ENCODE measurements at regions not wholly inside any gene's neighbourhood (a gene's known extent, or its start where the extent isn't known, plus 50 kb on each side); places are given as distances from the start of the nearest gene placed in this dataset.
"Not testable (repeated sequence)": the region's sequence is repeated elsewhere in the genome, so short reads cannot be mapped to it uniquely, and the experiment has no call there.

DNA sequence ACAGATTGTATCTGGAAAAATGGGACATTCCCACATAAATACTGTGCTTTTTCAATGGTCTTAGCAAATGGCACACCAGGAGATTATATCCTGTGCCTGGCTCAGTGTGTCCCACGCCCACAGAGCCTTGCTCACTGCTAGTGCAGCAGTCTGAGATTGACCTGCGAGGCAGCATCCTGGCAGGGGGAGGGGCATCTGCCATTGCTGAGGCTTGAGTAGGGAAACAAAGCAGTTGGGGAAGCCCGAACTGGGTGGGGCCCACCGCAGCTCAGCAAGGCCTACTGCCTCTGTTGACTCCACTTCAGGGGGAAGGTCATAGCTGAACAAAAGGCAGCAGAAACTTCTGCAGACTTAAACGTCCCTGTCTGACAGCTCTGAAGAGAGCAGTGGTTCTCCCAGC is 258.7 kb downstream of the LRRC70 start:
- DNase-seq, result not testable (repeated sequence)

DNA sequence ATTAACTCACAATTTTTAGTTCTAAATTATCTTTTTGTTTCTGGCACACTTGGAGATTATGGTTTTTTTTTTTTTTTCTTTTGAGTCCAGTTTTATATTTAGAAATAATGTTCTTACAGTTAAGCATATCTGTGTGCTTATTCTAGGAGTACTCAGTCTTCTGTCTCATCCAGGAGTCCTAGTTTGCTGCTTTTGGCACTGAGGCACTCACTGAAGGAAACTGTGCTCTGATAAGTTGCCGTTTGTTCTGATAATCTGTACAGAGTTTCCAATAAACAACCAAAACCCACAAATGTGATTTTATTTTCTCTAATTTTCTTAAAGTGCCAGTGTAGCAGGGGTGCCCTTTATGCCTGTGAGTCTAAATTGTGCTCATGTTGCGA is 251.0 kb downstream of the LRRC70 start:
- no peak for DNase-seq

DNA sequence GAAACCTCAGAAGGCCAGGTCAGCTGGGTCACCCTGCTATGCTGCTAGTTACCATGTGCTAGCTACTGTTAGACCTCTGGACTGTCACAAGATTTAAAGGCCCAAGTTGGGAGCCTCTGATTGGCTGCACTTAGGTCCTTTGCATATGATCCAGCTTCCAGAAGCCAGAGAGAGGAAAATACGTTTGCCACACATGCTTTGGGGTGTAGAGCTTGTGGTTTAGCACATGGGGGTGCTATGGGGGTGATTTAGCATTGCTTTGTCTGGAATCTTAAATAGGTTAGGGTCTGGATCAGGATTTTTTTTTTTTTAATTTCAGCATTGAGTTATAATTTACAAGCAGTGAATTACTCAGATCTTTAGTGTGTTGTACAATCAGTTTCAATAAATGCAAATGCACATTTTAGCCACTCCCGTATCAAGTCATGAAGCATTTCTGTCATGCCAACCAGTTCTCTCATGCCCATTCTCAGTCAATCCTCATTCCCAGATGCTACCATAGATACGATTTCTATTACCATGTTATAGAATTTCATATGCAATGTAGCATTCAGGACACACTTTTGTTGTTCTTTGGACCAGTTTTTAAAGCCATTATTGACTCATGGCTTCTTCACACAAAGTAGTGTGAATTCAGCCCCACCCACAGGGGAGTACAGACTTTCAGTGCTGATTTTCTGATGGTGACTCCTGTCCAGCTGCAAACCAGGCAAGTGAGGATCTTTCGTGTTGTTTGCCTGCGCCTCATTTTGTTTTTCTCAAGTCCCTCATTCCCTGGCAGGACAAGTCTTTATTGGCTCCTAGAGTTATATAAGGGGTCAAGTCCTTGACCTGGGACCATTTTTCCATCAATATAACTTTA is 250.4 kb downstream of the LRRC70 start:
- DNase-seq, result no peak

DNA sequence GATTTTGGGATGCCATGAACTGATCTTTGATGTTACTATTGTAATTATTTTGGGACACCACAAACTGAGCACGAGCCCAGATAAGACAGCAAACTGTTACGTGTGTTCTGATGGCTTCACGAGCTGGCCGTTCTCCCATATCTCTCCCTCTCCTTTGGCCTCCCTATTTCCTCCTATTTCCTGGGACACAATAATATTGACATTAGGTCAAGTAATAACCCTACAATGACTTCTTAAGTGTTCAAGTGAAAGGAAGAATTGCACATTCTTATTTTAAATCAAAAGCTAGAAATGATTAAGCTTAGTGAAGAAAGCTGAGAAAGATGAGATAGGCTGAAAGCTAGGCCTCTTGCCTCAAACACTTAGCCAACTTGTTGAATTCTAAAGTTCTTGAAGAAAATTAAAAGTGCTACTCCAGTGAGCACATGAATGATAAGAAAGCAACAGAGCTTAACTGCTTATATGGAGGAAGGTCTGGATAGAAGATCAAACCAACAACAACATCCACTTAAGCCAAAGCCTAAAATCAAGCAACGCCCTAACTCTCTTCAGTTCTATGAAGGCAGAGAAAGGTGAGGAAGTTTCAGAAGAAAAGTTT is 247.1 kb downstream of the LRRC70 start:
- no peak for DNase-seq

DNA sequence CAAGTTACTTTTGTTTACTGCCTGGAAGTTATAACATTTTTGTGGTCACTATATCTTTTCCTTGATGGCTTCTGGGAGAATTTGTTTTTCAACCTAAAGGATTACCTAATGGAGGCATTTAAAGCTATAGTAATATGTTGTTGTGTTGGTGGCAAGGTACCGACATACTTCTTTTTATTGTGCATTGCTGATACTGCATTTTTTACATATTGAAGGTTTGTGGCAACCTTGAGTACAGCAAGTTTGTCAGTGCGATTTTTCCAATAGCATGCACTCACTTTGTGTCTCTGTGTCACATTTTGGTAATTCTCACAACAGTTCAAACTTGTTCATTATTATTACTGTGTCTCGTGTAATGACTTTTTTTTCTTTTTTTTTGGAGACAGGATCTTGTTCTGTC is 246.3 kb downstream of the LRRC70 start:
- DNase-seq, result no peak

DNA sequence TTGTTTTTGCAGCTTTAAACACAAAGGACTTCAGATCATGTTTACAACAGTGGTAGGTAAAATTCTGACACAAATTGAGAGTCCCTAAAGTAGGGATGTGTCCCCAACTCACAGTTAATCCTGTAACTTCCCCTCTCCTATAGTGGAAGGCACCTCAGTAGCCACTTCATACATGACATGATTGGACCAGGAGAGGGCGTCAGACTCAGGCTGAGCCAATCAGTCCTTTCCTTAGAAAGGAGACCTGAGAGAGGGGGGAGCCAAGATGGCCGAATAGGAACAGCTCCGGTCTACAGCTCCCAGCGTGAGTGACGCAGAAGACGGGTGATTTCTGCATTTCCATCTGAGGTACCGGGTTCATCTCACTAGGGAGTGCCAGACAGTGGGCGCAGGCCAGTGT is 238.4 kb downstream of the LRRC70 start:
- DNase-seq, result not testable (repeated sequence)

DNA sequence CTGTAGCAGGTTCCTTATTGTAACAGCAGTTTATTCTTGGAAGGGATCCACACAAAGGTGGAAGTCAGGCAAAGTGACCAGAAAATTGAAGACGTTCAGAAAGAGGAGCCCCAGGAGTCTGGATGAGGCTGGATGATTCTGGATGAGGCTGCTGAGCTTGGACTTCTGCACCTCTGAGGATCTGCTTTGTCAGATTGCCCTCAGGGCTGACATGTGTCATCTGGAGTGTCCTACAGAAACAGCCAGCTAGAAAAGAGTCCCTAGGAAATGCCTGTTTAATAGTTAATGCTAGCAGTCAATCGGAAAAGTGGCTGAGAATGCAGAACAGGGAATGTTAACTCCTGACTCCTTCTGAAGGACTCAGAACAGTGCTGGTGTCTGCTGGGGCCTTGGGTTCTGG is 236.4 kb downstream of the LRRC70 start:
- DNase-seq, result no peak

DNA sequence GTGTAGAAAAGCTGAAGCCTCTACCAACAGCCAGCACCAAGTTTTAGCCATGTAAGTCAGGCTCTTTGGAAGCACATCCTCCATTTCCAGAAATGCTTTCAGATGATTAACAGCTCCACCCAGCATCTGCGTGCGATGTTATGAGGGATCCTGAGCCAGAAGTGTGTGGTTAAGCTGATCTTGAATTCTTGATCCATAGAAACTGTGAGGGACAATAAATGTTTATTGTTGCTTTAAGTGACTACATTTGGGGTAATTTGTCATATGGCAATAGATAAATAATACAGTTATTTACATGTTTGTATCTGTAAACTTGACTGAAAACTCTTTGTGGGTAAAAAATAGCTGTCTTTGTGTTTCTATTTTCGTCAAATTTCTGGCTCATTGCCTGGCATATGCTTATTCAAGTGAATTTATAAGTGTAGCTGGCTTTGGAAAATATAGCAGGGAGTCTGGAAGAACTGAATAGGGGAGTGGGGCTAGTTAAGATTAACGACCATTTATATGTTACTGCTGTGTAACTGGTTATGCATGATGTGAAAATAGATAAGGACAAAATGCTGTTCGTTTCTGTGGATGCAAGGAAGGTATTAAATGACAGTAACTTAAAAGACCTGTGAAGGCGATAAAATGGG is 234.1 kb downstream of the LRRC70 start:
- no peak for DNase-seq

DNA sequence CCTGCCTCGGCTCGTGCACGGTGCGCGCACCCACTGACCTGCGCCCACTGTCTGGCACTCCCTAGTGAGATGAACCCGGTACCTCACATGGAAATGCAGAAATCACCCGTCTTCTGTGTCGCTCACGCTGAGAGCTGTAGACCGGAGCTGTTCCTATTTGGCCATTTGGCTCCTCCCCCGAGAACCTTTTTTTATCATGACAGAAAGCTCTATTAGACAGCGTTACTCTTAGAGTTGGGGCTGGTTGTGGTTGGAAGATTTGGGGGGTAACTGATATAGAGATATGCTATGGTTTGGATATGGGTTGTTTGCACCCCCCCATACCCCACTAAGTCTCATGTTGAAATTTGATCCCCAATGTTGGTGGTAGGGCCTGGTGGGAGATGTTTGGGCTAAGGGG is 226.2 kb downstream of the LRRC70 start:
- DNase-seq, result not testable (repeated sequence)

DNA sequence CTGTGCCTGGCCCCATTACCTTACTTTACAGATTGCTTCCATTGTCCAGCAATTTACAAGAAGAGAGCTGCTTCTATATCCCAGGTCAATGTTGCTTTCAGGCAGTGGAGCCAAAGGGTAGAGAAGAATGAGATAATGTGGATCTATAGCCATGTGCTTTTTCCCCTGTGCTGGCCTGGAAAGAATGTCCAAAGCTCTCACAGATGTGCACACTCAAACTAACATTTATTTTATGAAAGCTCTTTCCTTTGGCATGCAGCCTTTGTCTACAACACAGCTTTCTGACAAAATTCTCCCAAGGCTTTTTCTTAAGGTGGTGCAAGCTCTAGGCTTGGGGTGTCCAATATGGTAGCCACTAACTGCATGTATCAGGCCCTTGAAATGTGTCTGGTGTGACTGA is 217.3 kb downstream of the LRRC70 start:
- DNase-seq, result no peak

DNA sequence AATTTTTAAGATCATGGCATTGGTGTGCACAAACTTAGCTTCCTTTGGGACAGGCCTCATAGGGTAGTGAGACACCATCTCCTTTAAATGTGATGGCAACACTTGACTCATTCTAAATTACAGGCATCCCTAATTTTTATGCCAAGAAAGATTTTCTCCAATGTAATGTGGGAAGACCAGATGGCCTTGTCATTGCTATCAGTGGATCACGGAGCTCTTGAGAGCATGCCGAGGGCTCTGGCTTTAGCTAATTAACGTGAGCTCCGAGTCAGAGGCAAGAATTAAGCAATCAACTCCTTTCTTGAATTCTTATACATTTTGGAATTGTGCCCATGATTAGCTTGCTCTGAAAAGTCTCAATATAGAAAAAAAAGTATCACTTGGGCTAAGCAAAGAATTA is 215.8 kb downstream of the LRRC70 start:
- DNase-seq, result no peak

DNA sequence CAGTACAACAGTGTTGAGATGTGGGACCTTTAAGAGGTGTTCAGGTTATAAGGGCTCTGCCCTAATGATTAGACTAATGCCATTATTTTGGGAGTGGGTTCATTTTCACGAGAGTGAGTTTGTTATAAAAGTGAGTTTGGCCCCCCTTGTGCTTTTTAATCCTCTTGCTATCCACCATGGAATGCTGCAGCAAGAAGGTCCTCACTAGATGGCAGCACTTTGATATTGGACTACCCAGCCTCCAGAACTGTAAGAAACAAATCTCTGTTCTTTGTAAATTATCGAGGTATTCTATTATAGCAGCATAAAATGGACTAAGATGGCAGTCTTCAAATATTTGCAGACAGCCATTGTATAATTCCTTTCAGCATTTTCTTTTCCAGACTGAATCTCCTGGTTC is 212.4 kb downstream of the LRRC70 start:
- DNase-seq, result no peak

DNA sequence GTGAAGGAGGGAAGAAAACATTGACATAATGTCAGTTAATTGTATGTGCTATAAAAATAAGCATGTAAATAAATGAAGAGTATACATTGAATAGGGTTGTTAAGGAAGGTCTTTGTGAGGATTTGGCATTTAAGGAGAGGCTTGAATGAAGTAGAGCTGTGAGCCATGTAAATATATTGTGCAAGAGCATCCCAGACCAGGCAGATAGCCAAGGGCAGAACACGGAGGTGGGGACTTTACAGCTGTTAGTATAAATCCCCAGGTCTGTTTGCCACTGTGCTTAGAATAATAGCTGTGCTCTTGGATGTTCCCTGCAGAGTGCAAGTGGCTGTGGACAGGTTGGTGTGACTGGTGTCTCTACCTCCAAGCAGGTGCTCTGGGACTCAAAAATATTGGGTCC is 211.7 kb downstream of the LRRC70 start:
- no peak for DNase-seq

DNA sequence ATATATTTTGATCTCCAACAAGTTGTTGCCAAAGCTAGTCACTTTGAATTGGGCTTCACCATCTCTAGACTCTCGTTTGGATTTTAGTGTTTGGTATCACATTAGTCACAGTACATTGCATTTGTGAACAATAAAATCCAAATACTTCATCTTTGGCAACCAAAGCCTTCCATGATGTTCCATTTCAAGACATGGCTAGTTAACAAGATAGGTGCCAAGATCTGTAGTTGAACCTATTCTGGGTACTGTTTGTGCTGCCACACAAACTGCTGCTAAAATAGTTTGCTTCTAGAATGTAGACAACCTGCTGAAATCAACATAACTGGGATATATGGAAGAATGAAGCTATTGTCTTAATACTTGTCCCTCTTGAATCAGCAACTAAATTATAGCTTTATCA is 207.5 kb downstream of the LRRC70 start:
- no peak for DNase-seq

DNA sequence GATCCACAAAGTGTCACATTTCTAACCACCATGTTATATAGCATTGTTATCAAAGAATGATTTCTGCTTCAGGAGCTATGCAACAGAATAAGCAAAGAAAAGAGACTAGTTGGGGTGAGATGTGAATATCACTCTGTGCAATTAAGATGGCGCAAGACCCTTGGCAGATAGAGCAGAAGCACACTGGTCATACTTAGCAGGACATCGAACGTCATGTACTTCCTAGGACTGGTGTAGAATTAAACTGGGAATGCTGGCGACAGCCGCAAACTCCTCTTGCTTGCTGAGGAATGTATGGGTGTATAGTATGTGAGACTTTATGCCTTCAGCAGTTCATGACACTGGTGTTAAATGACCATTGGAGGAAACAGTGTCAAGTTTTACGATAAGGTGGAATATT is 207.0 kb downstream of the LRRC70 start:
- DNase-seq, result no peak

DNA sequence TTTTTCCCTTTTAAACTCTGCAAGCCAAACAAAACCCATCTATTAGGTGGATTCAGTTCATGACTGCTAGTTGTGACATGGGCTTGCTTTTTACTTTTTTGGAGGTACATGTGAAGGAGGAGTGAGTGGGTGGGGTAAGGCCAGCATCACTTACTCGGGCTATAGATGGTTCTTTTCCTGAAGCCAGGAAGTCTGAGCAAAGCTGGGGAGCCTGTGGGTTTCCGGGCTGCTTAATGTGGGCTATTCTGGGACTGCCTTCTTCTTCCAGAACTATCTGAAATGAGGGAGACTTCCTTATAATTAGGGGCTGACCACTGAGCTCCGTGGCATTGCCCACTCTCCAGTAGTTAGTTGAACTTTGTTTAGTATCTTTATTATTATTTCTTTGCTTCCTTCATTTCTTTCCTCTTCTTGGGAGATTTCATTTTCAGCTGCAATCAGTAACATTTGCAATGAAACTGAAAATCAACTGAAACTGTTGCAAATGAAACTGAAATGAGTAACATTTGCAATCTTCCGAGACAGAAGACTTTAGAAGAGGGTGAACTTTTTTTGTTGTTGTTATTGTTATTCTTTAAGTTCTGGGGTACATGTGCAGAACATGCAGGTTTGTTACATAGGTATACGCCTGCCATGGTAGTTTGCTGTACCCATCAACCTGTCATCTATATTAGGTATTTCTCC is 204.9 kb downstream of the LRRC70 start:
- DNase-seq, result no peak

DNA sequence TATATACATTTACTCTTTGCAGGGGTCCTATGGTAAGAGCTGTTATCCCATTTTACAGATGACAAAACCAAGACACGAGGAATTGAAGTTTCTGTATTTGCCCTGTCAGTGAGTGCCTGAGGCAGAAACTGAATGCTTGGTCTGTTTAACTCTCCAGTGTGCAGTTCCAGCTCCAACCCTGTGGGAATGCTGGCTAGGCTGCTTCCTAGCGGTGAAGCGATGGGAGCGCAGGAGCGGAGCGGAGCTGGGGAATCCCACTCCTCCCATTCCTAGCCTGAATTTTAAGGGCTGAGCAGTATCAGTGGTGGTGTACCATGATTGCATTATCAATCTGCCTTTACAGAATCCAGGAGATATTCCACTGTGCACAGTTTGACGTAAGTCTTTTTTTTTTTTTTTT is 202.3 kb downstream of the LRRC70 start:
- DNase-seq, result no peak

DNA sequence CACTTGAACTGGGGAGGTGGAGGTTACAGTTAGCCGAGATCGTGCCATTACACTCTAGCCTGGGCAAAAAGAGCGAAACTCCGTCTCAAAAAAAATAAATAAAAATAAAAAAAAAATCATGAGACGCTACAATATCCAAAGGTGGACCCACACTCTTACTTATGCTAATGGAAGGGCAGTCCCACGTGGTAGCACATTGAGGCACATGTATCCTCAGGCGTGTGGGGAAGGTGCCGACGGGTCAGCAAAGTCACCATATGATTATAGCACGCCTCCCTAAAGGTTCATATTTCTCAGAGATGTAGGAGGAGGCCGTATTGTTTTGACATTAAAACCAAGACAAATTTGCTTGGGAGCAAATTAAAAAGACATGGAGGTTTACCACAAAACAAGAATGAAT is 201.6 kb downstream of the LRRC70 start:
- DNase-seq, result no peak

DNA sequence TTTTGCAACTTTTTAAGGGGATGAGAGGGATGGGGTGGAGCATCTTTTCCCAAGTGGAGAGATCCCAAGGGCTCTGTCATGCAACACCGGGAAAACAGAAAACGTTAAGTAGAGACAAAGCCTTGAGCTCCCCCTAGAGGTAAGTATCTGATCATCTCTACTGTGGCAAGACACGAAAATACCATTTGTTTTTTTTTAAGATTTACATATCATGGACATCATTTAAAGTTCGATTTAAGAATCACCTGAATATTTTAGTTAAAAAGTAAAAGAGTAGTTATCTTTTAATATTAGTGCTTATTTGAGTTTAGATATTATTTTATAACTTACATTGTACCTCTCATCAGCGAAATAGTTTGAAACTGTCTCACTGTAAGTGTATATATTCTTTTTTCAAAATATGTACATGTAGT is 200.4 kb downstream of the LRRC70 start:
- no peak for DNase-seq

DNA sequence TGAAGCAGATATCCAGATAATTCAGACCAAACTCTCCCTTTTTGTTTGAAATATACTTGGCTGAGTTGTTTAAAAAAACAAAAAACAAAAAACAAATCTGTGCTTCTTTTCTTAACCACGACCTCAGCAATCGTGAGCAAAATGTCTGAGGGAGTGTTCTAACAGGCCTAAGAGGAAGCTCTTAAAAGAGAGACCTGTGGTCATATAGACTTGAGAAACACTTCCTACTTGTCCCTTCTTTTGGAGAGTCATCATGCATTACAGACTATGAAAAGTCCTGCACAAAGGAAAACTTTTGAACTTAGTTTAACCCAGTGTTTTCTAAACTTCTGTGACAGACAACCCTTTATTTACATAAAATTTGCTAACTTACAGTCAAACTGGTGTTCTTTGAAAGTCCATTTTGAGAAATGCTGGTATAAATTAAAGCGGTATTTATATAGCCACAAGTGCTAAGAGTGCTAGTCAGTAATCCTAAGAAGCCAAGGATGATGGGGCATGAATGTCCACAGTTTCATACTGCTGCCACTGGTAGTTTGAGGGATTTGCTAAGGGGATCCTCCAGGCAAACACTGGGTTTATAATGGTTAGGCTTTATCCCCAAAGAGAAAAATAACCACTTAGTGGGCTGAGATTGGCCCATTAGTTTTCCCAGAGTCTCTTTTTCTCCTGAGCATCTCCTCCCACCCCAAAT is 199.8 kb downstream of the LRRC70 start:
- peak; percentile 30 for DNase-seq

DNA sequence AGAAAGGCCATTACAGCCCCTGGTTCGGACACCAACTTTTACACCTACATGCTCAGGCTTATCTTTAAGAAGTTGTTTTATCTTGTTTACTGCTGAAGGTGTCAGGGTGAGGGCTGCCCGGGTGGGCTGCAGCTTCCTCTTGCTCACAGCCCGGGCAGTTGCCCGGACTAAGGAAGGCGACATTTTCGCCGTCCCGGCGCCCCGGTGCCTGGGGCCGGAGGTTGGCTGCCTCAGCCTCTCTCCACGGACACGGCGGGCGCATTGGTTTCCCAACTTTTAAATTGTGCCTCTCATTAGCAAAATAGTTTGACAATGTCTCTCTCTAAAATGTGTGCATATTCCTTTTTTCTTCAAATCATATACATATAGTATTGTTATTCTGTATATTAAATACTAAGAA is 198.5 kb downstream of the LRRC70 start:
- DNase-seq, result not testable (repeated sequence)

DNA sequence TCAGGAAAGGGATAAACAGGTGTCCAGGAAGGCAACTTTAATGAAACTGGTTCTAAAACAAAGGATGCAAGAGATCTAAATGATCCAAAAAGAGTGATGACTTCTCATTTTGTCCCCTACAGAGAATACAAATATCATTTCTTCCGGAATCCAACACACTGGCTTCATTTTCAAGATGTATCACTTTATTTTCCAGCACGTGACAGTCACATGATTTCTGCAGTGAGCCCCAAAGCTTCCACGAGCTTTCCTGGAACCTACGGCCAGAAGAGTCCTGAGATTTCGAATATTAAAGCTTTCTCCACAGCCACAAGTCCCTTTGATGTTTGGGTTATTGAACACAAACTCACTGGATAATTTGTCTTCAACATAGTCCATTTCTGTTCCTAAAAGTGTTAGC is 198.0 kb downstream of the LRRC70 start:
- DNase-seq, result not testable (repeated sequence)

DNA sequence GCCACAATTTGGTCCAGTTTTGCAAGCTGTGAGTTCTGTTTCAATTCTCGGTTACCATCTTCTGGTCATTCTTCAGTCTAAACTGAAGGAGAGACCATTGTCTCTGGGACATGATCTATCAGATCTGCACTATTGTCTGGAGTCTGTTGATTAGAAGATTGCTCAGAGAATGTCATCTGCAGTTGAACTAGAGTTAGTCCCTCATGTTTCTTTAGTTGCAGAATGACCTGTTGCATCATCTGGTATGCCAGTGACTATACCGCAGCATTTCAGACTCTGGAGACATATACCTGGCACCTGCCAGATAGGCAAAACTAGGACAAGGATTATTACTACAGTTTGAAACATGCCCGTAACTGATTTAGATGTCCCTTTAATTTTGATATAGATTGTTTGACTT is 194.8 kb downstream of the LRRC70 start:
- DNase-seq, result no peak

Data from right kidney (tissue), 1 donor.